B cell (primary cell): ENCODE measurements at regions not wholly inside any gene's neighbourhood (a gene's known extent, or its start where the extent isn't known, plus 50 kb on each side); places are given as distances from the start of the nearest gene placed in this dataset.

ENCODE experiments used
- ATAC-seq: fragments of 200-7000 bp; cut with Tn5 transposase; one replicate; pipeline ENCODE4 v1.10.0; 2021; ENCODE audit warnings: low read depth, mild to moderate bottlenecking, moderate number of reproducible peaks, moderate library complexity
- CTCF ChIA-PET: fragments of 350-600 bp; sonication (Branson Sonifier 250); formaldehyde crosslinking; loops from one replicate; lab custom pipeline; 2021; ENCODE audit warnings: antibody characterized with exemption, inconsistent platforms; lab: Charles Lee
- POLR2A ChIA-PET: fragments of 350-600 bp; sonication (Branson Sonifier 250); formaldehyde crosslinking; loops from one replicate; lab custom pipeline; 2021; ENCODE audit warnings: antibody characterized with exemption; lab: Charles Lee
- DNase-seq: peaks from one replicate; pipeline ENCODE4 v3.0.0; 2013
- H2AFZ ChIP-seq: 2 replicates; pipeline ENCODE4 v1.6.1; 2012; ENCODE audit warnings: mild to moderate bottlenecking, low read depth, low read length; ENCODE audit not compliant: insufficient read depth, poor library complexity, severe bottlenecking
- H3K27ac ChIP-seq, 2 donors: 1 replicate in 1 of 2; 2 replicates in 1 of 2; pipeline ENCODE4 v1.5.1; 2012 to 2013; ENCODE audit warnings: low read length in 2 of 2, mild to moderate bottlenecking in 2 of 2, moderate library complexity in 1 of 2
- H3K27me3 ChIP-seq, 4 experiments: fragments of 200-600 bp in 1 of 4; sonication (generic) in 1 of 4; replicated peaks in 1 of 4; 1 replicate in 2 of 4; 2 replicates in 2 of 4; pipeline versions ENCODE4 v1.6.1 to v1.7.0; 2013 to 2016; ENCODE audit warnings: low read length in 3 of 4, mild to moderate bottlenecking in 2 of 4, mixed read lengths in 1 of 4, moderate library complexity in 1 of 4; ENCODE audit not compliant: insufficient read depth in 4 of 4, control insufficient read depth in 3 of 4; ENCODE audit errors: control extremely low read depth in 1 of 4
- H3K36me3 ChIP-seq, 2 experiments: replicated peaks in 1 of 2; 1 replicate in 1 of 2; 2 replicates in 1 of 2; pipeline versions ENCODE4 v1.6.1 to v1.7.1; 2013; ENCODE audit warnings: low read length in 1 of 2; ENCODE audit not compliant: insufficient read depth in 2 of 2, control insufficient read depth in 1 of 2; ENCODE audit errors: control extremely low read depth in 1 of 2, extremely low read depth in 1 of 2
- H3K4me1 ChIP-seq, 2 donors: fragments of 200-600 bp in 1 of 2; sonication (generic) in 1 of 2; 1 replicate in 1 of 2; 2 replicates in 1 of 2; pipeline versions ENCODE4 v1.5.1 to v1.6.1; 2013 to 2017; ENCODE audit warnings: low read length in 2 of 2; ENCODE audit not compliant: control insufficient read depth in 2 of 2, insufficient read depth in 2 of 2
- H3K4me2 ChIP-seq: replicated peaks from 2 replicates; pipeline ENCODE3; 2012; ENCODE audit warnings: mild to moderate bottlenecking, low read depth, low read length; ENCODE audit not compliant: poor library complexity, severe bottlenecking
- H3K4me3 ChIP-seq, 5 experiments: fragments of 200-600 bp in 1 of 5; sonication (generic) in 1 of 5; 1 replicate in 3 of 5; 2 replicates in 2 of 5; pipeline versions ENCODE4 v1.5.1 to v1.7.0; 2011 to 2016; ENCODE audit warnings: low read length in 4 of 5, mild to moderate bottlenecking in 4 of 5, low read depth in 2 of 5, control low read depth in 1 of 5, moderate library complexity in 1 of 5; ENCODE audit not compliant: insufficient read depth in 1 of 5; ENCODE audit errors: control extremely low read depth in 1 of 5, extremely low read depth in 1 of 5
- H3K79me2 ChIP-seq: fragments of 200-600 bp; sonication (generic); one replicate; pipeline ENCODE4 v1.6.0; 2016; ENCODE audit warnings: low read length; ENCODE audit not compliant: control insufficient read depth, insufficient read depth
- H3K9ac ChIP-seq: fragments of 200-600 bp; sonication (generic); 2 replicates; pipeline ENCODE4 v1.6.1; 2017; ENCODE audit warnings: mild to moderate bottlenecking, low read length, moderate library complexity
- H3K9me3 ChIP-seq, 3 donors: one replicate each; pipeline versions ENCODE4 v1.6.1 to v1.7.1; 2013; ENCODE audit warnings: low read length in 2 of 3; ENCODE audit not compliant: control insufficient read depth in 2 of 3, insufficient read depth in 1 of 3; ENCODE audit errors: control extremely low read depth in 1 of 3
- H4K20me1 ChIP-seq: 2 replicates; pipeline ENCODE4 v1.6.0; 2012; ENCODE audit warnings: mild to moderate bottlenecking, low read length; ENCODE audit not compliant: insufficient read depth, control insufficient read depth, poor library complexity, severe bottlenecking
- H3K27ac Mint-ChIP-seq: one replicate; pipeline ENCODE4 v1.8.0; 2021; ENCODE audit warnings: mixed read lengths
- H3K27me3 Mint-ChIP-seq: one replicate; pipeline ENCODE4 v1.8.0; 2021; ENCODE audit warnings: mixed read lengths
- H3K4me1 Mint-ChIP-seq: one replicate; pipeline ENCODE4 v1.8.0; 2021; ENCODE audit warnings: mixed read lengths
- H3K4me3 Mint-ChIP-seq: one replicate; pipeline ENCODE4 v1.8.0; 2021; ENCODE audit warnings: mixed read lengths
- H3K9me3 Mint-ChIP-seq: one replicate; pipeline ENCODE4 v1.8.0; 2022; ENCODE audit warnings: mixed read lengths; ENCODE audit not compliant: insufficient read depth
- CTCF ChIP-seq: fragments of 200-600 bp; IDR thresholded peaks from one replicate; pipeline ENCODE4 v1.8.0; 2022; ENCODE audit warnings: antibody characterized with exemption, mild to moderate bottlenecking
- EZH2 ChIP-seq: IDR thresholded peaks from 2 replicates; pipeline ENCODE4 v1.6.1; 2012; ENCODE audit warnings: borderline replicate concordance, low read depth, mild to moderate bottlenecking, moderate library complexity, low read length; ENCODE audit not compliant: insufficient read depth, poor library complexity, severe bottlenecking
- WGBS: methylation state at CpG from one replicate; pipeline ENCODE4 v1.1.5; 2013; ENCODE audit warnings: missing lambda C conversion rate; ENCODE audit not compliant: insufficient coverage; 5-methylcytosine and 5-hydroxymethylcytosine counted together
- intact Hi-C: fragments of 100-400 bp; cut with micrococcal nuclease; formaldehyde crosslinking; loops from one replicate; pipeline ENCODE4 v1.10.0; 2022

DNA sequence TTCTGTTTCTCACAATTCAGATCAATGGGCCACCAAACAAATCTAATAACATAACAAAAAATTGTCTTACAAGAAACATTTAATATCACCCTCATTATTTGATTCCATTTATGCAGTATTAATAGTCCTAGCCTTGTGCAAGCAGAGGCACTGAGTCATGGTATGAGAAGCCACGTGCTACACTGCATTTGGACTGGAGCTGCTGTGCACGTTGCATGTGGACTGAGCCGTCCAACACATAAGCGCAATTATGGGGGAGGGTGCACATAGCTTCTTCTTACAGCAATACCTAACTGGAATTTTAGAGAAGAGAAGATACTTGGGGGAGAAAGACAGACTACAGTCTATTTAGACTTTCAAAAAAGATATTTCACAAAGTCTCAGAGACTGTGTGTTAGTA is 329.6 kb upstream of the ID2 start:
- WGBS: no CpG with 5 or more reads among the region's 4 CpGs
- H3K9ac ChIP-seq: no peak overlapping the region
- no peak overlapping the region for H3K27ac ChIP-seq
- H3K79me2 ChIP-seq: no peaks in the 10 kb centered on the region
- ChIA-PET POLR2A (interaction anchor here (0.6 kb wide), 1 partner anchor 459 kb away, joined by 5 read pairs; no protein-coding TSS in a partner anchor), CTCF (no interaction called here)
- DNase-seq (no peak), ATAC-seq (no peak)
- H3K4me1 Mint-ChIP-seq: no peaks in the 10 kb centered on the region
- H3K4me2 ChIP-seq: no peak overlapping the region
- H2AFZ ChIP-seq: no peak overlapping the region
- H3K27me3 Mint-ChIP-seq: peaks cover 53% of the 10 kb centered on the region
- peaks cover 0 to 8% (median 4%) of the 10 kb centered on the region in 4 experiments for H3K27me3 ChIP-seq
- H3K9me3 Mint-ChIP-seq: no peaks in the 10 kb centered on the region
- H3K27ac Mint-ChIP-seq: no peak overlapping the region
- TF ChIP-seq CTCF: no peak
- TF ChIP-seq EZH2: no peak
- no peak overlapping the region for H3K4me3 Mint-ChIP-seq
- H3K9me3 ChIP-seq: peaks cover 0 to 3% (median 3%) of the 10 kb centered on the region in 3 donors
- no peaks in the 10 kb centered on the region for H3K36me3 ChIP-seq
- no peaks in the 10 kb centered on the region for H4K20me1 ChIP-seq
- no peaks in the 10 kb centered on the region for H3K4me1 ChIP-seq
- H3K4me3 ChIP-seq: no peak overlapping the region
- intact Hi-C loops: no loop called here

DNA sequence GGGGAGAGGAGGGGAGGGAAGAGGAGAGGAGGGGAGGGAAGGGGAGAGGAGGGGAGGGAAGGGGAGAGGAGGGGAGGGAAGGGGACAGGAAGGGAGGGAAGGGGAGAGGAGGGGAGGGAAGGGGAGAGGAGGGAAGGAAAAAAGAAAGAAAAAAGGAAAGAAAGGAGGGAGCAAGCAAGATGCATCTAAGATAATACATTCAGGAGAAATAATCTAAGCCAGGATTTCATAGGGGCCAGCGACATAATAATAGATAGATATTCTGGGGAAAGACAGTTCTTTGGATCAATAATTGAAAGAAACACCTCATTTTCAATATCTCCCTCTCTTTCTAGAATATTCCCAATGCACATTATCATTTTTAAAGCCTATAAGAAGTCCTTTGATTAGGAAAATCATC is 328.9 kb upstream of the ID2 start:
- no peak for ATAC-seq
- no CpG with 5 or more reads among the region's 1 CpG for WGBS
- DNase-seq: no peak
- Histone ChIP-seq H3K79me2 (no peaks in the 10 kb centered on the region), H3K27ac (no peak overlapping the region), H4K20me1 (no peaks in the 10 kb centered on the region), H2AFZ (no peak overlapping the region), H3K4me3 (no peak overlapping the region), H3K27me3 (peaks cover 0 to 13% (median 4%) of the 10 kb centered on the region in 4 experiments), H3K9me3 (peaks cover 0 to 3% (median 3%) of the 10 kb centered on the region in 3 donors), H3K4me2 (no peak overlapping the region), H3K4me1 (no peaks in the 10 kb centered on the region), H3K9ac (no peak overlapping the region), H3K36me3 (no peaks in the 10 kb centered on the region)
- TF ChIP-seq CTCF: no peak
- TF ChIP-seq EZH2: no peak
- Mint-ChIP-seq H3K27me3 (peaks cover 55% of the 10 kb centered on the region), H3K4me1 (no peaks in the 10 kb centered on the region), H3K9me3 (no peaks in the 10 kb centered on the region), H3K27ac (no peak overlapping the region), H3K4me3 (no peak overlapping the region)
- intact Hi-C loops: no loop called here
- POLR2A ChIA-PET: no interaction called here
- CTCF ChIA-PET: no interaction called here
